HepG2 (cell line): ENCODE measurements at regions not wholly inside any gene's neighbourhood (a gene's known extent, or its start where the extent isn't known, plus 50 kb on each side); places are given as distances from the start of the nearest gene placed in this dataset.
A peak's percentile ranks its signal among the peaks of the same experiment; 100 is the strongest.
"Not testable (repeated sequence)": the region's sequence is repeated elsewhere in the genome, so short reads cannot be mapped to it uniquely, and the experiment has no call there.

Experiments
- EP300 ChIP-seq, 3 experiments: sonication (generic) in 1 of 3; formaldehyde crosslinking in 1 of 3; IDR thresholded peaks; 2 replicates each; pipeline versions ENCODE4 v1.5.1 to v1.6.1; 2011 to 2020; ENCODE audit warnings: low read depth in 2 of 3, low read length in 2 of 3, borderline replicate concordance in 1 of 3, improper control_type of control experiment in 1 of 3, mild to moderate bottlenecking in 1 of 3, missing genetic modification reagents in 1 of 3, moderate library complexity in 1 of 3
- HNF4A ChIP-seq: sonication (generic); formaldehyde crosslinking; IDR thresholded peaks from 2 replicates; pipeline ENCODE4 v1.4.0; 2020; ENCODE audit warnings: missing genetic modification reagents
- HNF4G ChIP-seq, 2 experiments: sonication (generic) in 1 of 2; formaldehyde crosslinking in 1 of 2; IDR thresholded peaks; 2 replicates each; pipeline versions ENCODE4 v1.4.0 to v1.6.1; 2011 to 2020; ENCODE audit warnings: borderline replicate concordance in 2 of 2, low read depth in 2 of 2, mild to moderate bottlenecking in 2 of 2, low read length in 1 of 2, missing genetic modification reagents in 1 of 2, moderate library complexity in 1 of 2
- ISL2 ChIP-seq: sonication (generic); formaldehyde crosslinking; IDR thresholded peaks from 2 replicates; pipeline ENCODE4 v1.5.0; 2020; ENCODE audit warnings: missing genetic modification reagents
- JUN ChIP-seq: sonication (generic); formaldehyde crosslinking; IDR thresholded peaks from 2 replicates; pipeline ENCODE4 v1.4.0; 2020; ENCODE audit warnings: mild to moderate bottlenecking, missing genetic modification reagents
- REPIN1 ChIP-seq: sonication (generic); formaldehyde crosslinking; IDR thresholded peaks from 2 replicates; pipeline ENCODE4 v1.8.0; 2022; ENCODE audit warnings: missing genetic modification reagents, low read depth, mild to moderate bottlenecking, borderline replicate concordance
- SAP130 ChIP-seq: IDR thresholded peaks from 2 replicates; pipeline ENCODE4 v1.6.1; 2016; ENCODE audit warnings: low read depth
- SOX6 ChIP-seq, 2 experiments: fragments of 450-650 bp in 1 of 2; sonication (generic) in 1 of 2; formaldehyde crosslinking in 1 of 2; IDR thresholded peaks; 2 replicates each; pipeline versions ENCODE4 v1.4.0 to v1.6.1; 2017 to 2020; ENCODE audit warnings: antibody characterized with exemption in 1 of 2, mild to moderate bottlenecking in 1 of 2, missing genetic modification reagents in 1 of 2
- ZFP90 ChIP-seq: sonication (generic); formaldehyde crosslinking; IDR thresholded peaks from 2 replicates; pipeline ENCODE4 v1.8.0; 2022; ENCODE audit warnings: missing genetic modification reagents, mild to moderate bottlenecking, inconsistent platforms, borderline replicate concordance
- ZMAT3 ChIP-seq: sonication (generic); formaldehyde crosslinking; conservative IDR thresholded peaks from 2 replicates; pipeline ENCODE4 v1.7.0; 2021; ENCODE audit warnings: missing genetic modification reagents
- ZNF205 ChIP-seq: IDR thresholded peaks from 2 replicates; pipeline ENCODE4 v1.6.1; 2018; ENCODE audit warnings: missing biosample characterization, missing genetic modification reagents
- ZNF264 ChIP-seq: sonication (generic); formaldehyde crosslinking; IDR thresholded peaks from 2 replicates; pipeline ENCODE4 v1.4.0; 2020; ENCODE audit warnings: missing genetic modification reagents
- ZNF343 ChIP-seq: sonication (generic); formaldehyde crosslinking; IDR thresholded peaks from 2 replicates; pipeline ENCODE4 v1.4.0; 2020; ENCODE audit warnings: mild to moderate bottlenecking, missing genetic modification reagents
- ZNF567 ChIP-seq: sonication (generic); formaldehyde crosslinking; IDR thresholded peaks from 2 replicates; pipeline ENCODE4 v1.8.1; 2023; ENCODE audit warnings: mild to moderate bottlenecking, missing genetic modification reagents, borderline replicate concordance
- TF ChIP-seq, protein P1 (sequence below): sonication (generic); formaldehyde crosslinking; conservative IDR thresholded peaks from 2 replicates; pipeline ENCODE4 v1.4.0; 2020; ENCODE audit warnings: mild to moderate bottlenecking, missing genetic modification reagents, moderate library complexity
- TF ChIP-seq, protein P2 (sequence below): IDR thresholded peaks from 2 replicates; pipeline ENCODE4 v1.6.1; 2012; ENCODE audit warnings: inconsistent platforms
- TF ChIP-seq, protein P3 (sequence below): IDR thresholded peaks from 2 replicates; pipeline ENCODE4 v1.6.1; 2016; ENCODE audit warnings: missing compliant biosample characterization, missing genetic modification reagents, borderline replicate concordance
- TF ChIP-seq, protein P4 (sequence below), 2 experiments: sonication (generic) in 1 of 2; formaldehyde crosslinking in 1 of 2; IDR thresholded peaks; 2 replicates each; pipeline versions ENCODE4 v1.4.0 to v1.6.1; 2016 to 2020; ENCODE audit warnings: borderline replicate concordance in 1 of 2, low read depth in 1 of 2, mild to moderate bottlenecking in 1 of 2, missing genetic modification reagents in 1 of 2

DNA sequence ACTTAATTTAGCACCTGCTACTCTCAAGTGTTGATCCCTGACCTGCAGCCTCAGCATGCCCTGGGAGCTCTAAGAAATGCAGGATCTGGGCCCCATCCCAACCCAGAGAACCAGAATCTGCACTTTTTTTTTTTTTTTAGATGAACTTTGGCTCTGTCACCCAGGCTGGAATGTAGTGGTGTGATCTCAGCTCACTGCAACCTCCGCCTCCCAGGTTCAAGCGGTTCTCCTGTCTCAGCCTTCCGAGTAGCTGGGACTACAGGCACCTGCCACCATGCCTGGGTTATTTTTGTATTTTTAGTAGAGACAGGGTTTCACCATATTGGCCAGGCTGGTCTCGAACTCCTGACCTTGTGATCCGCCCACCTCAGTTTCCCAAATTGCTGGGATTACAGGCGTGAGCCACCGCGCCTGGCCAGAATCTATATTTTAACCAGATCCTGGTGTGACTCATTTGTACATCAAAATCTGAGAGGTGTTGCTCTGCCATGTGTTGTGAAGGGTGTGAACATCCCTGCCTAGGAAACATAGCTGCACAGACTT is 92.4 kb upstream of the SH3BP4 start (continued):
- TF ChIP-seq HNF4A (CRISPR knock-in tag) (peak; percentile 88), SAP130 (CRISPR knock-in tag) (peak; percentile 46; the same call in 1 of the 2 replicates), ZMAT3 (CRISPR knock-in tag) (peak; percentile 69; the same call in 1 of the 2 replicates), EP300 (IDR thresholded peaks at IDR 0.05; ENCODE audit: low read depth in 2 of 2, low read length in 2 of 2) (peak in 1 of 2 experiments; percentile 62; a peak in 1 of 4 replicates), REPIN1 (CRISPR knock-in tag) (peak; percentile 28; the same call in 1 of the 2 replicates), ZFP90 (CRISPR knock-in tag) (peak; percentile 54; the same call in 1 of the 2 replicates), ZNF567 (CRISPR knock-in tag) (0 out of 2 replicates have a peak, but pooled peaks have one; percentile 22), ZNF264 (CRISPR knock-in tag) (peak; percentile 83; the same call in 1 of the 2 replicates), HNF4G (IDR thresholded peaks at IDR 0.05; ENCODE audit: borderline replicate concordance, low read depth, low read length) (peak; percentile 71), SOX6 (CRISPR knock-in tag; IDR thresholded peaks at IDR 0.05) (peak; percentile 71; the same call in 1 of the 2 replicates), ISL2 (peak; percentile 62), ZNF205 (CRISPR knock-in tag) (peak; percentile 48; the same call in 1 of the 2 replicates), ZNF343 (CRISPR knock-in tag) (0 out of 2 replicates have a peak, but pooled peaks have one; percentile 60), JUN (CRISPR knock-in tag) (0 out of 2 replicates have a peak, but pooled peaks have one; percentile 14)
- TF ChIP-seq EP300 (CRISPR knock-in tag; IDR thresholded peaks at IDR 0.05; ENCODE audit: borderline replicate concordance); HNF4G (CRISPR knock-in tag; IDR thresholded peaks at IDR 0.05; ENCODE audit: borderline replicate concordance, low read depth); SOX6 (IDR thresholded peaks at IDR 0.05): not testable (repeated sequence)
- TF ChIP-seq, protein P1, sequence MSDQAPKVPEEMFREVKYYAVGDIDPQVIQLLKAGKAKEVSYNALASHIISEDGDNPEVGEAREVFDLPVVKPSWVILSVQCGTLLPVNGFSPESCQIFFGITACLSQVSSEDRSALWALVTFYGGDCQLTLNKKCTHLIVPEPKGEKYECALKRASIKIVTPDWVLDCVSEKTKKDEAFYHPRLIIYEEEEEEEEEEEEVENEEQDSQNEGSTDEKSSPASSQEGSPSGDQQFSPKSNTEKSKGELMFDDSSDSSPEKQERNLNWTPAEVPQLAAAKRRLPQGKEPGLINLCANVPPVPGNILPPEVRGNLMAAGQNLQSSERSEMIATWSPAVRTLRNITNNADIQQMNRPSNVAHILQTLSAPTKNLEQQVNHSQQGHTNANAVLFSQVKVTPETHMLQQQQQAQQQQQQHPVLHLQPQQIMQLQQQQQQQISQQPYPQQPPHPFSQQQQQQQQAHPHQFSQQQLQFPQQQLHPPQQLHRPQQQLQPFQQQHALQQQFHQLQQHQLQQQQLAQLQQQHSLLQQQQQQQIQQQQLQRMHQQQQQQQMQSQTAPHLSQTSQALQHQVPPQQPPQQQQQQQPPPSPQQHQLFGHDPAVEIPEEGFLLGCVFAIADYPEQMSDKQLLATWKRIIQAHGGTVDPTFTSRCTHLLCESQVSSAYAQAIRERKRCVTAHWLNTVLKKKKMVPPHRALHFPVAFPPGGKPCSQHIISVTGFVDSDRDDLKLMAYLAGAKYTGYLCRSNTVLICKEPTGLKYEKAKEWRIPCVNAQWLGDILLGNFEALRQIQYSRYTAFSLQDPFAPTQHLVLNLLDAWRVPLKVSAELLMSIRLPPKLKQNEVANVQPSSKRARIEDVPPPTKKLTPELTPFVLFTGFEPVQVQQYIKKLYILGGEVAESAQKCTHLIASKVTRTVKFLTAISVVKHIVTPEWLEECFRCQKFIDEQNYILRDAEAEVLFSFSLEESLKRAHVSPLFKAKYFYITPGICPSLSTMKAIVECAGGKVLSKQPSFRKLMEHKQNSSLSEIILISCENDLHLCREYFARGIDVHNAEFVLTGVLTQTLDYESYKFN (CRISPR knock-in tag): peak; percentile 88
- TF ChIP-seq, protein P2, sequence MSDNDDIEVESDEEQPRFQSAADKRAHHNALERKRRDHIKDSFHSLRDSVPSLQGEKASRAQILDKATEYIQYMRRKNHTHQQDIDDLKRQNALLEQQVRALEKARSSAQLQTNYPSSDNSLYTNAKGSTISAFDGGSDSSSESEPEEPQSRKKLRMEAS: peak; percentile 32; the same call in 1 of the 2 replicates
- TF ChIP-seq, protein P3, sequence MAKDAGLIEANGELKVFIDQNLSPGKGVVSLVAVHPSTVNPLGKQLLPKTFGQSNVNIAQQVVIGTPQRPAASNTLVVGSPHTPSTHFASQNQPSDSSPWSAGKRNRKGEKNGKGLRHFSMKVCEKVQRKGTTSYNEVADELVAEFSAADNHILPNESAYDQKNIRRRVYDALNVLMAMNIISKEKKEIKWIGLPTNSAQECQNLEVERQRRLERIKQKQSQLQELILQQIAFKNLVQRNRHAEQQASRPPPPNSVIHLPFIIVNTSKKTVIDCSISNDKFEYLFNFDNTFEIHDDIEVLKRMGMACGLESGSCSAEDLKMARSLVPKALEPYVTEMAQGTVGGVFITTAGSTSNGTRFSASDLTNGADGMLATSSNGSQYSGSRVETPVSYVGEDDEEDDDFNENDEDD (CRISPR knock-in tag): 0 out of 2 replicates have a peak, but pooled peaks have one; percentile 8
- TF ChIP-seq, protein P4, sequence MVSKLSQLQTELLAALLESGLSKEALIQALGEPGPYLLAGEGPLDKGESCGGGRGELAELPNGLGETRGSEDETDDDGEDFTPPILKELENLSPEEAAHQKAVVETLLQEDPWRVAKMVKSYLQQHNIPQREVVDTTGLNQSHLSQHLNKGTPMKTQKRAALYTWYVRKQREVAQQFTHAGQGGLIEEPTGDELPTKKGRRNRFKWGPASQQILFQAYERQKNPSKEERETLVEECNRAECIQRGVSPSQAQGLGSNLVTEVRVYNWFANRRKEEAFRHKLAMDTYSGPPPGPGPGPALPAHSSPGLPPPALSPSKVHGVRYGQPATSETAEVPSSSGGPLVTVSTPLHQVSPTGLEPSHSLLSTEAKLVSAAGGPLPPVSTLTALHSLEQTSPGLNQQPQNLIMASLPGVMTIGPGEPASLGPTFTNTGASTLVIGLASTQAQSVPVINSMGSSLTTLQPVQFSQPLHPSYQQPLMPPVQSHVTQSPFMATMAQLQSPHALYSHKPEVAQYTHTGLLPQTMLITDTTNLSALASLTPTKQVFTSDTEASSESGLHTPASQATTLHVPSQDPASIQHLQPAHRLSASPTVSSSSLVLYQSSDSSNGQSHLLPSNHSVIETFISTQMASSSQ (IDR thresholded peaks at IDR 0.05; ENCODE audit: low read depth): not testable (repeated sequence)
- TF ChIP-seq, protein P4 (CRISPR knock-in tag; IDR thresholded peaks at IDR 0.05; ENCODE audit: borderline replicate concordance): peak; percentile 31; the same call in 1 of the 2 replicates
